ENCODE measurements at regions not wholly inside any gene's neighbourhood (a gene's known extent, or its start where the extent isn't known, plus 50 kb on each side); places are given as distances from the start of the nearest gene placed in this dataset.

DNA sequence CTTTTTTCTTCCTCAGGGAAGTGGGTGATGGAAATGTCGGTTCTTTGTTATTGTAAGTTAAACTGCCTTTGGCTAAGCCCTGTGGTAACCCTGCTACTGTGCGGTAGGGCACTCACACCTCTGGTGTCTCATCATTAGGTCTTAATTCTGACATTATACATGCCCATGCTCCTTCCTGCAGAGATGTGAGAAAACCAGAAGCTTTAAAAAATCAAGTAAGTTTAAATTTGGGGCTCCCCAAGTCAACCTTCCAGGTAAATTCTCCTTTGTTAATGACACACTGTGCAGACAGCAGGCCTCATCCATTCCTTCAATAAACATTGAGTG is 155.8 kb downstream of the FAM43A start:
- TF ChIP-seq, protein P1, sequence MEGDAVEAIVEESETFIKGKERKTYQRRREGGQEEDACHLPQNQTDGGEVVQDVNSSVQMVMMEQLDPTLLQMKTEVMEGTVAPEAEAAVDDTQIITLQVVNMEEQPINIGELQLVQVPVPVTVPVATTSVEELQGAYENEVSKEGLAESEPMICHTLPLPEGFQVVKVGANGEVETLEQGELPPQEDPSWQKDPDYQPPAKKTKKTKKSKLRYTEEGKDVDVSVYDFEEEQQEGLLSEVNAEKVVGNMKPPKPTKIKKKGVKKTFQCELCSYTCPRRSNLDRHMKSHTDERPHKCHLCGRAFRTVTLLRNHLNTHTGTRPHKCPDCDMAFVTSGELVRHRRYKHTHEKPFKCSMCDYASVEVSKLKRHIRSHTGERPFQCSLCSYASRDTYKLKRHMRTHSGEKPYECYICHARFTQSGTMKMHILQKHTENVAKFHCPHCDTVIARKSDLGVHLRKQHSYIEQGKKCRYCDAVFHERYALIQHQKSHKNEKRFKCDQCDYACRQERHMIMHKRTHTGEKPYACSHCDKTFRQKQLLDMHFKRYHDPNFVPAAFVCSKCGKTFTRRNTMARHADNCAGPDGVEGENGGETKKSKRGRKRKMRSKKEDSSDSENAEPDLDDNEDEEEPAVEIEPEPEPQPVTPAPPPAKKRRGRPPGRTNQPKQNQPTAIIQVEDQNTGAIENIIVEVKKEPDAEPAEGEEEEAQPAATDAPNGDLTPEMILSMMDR (IDR thresholded peaks at IDR 0.05; ENCODE audit: low read depth, low read length, poor library complexity, severe bottlenecking), result no peak
- TF ChIP-seq EZH2phosphoT487 (IDR thresholded peaks at IDR 0.05; ENCODE audit: borderline replicate concordance, low read length), result no peak

Measured in DOHH2 (cell line).